ENCODE measurements at regions not wholly inside any gene's neighbourhood (a gene's known extent, or its start where the extent isn't known, plus 50 kb on each side); places are given as distances from the start of the nearest gene placed in this dataset.
"Not testable (repeated sequence)": the region's sequence is repeated elsewhere in the genome, so short reads cannot be mapped to it uniquely, and the experiment has no call there.

GRCh38 chr12:25800101-25800500 is 158.4 kb upstream of the RASSF8 start:
- POLR2A ChIA-PET, result no interaction called here

DNA sequence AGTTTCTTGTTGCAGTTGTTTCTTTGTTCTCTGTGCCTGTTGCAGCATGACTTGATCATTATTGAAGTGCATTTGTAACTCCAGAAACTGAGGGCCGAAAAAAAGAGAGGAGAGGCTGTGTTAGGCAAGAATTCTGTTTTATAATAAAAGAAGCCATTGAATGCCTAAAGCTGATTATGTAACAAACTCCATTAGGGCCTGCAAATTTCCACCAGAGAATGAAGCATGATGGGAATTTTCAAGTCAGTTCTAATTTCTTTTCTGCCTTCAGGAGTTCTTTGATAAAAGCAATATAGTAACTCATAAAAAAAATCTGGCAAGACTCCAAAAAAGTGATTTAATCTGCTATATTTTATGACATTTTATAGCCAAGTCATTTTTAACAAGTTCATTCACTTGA is 156.7 kb upstream of the RASSF8 start:
- no peak for DNase-seq (ENCODE audit: low read depth, low spot score)
- Histone ChIP-seq H3K27me3 (ENCODE audit: control insufficient read depth, insufficient read depth, low read length) (no peaks in the 10 kb centered on the region), H3K27ac (ENCODE audit: low read depth, low read length) (no peak overlapping the region), H3K9me3 (ENCODE audit: control insufficient read depth, insufficient read depth, low read length) (peaks cover 4% of the 10 kb centered on the region; the same call in 1 of the 2 replicates), H3K4me3 (ENCODE audit: low read depth, low read length) (no peak overlapping the region)
- TF ChIP-seq, protein P1, sequence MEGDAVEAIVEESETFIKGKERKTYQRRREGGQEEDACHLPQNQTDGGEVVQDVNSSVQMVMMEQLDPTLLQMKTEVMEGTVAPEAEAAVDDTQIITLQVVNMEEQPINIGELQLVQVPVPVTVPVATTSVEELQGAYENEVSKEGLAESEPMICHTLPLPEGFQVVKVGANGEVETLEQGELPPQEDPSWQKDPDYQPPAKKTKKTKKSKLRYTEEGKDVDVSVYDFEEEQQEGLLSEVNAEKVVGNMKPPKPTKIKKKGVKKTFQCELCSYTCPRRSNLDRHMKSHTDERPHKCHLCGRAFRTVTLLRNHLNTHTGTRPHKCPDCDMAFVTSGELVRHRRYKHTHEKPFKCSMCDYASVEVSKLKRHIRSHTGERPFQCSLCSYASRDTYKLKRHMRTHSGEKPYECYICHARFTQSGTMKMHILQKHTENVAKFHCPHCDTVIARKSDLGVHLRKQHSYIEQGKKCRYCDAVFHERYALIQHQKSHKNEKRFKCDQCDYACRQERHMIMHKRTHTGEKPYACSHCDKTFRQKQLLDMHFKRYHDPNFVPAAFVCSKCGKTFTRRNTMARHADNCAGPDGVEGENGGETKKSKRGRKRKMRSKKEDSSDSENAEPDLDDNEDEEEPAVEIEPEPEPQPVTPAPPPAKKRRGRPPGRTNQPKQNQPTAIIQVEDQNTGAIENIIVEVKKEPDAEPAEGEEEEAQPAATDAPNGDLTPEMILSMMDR (IDR thresholded peaks at IDR 0.05; ENCODE audit: low read depth, low read length), result no peak
- POLR2A ChIA-PET, result no interaction called here
- CTCF ChIA-PET, result no interaction called here

More at GRCh38 chr12:25800101-25800500, 158.4 kb upstream of the RASSF8 start:
- H3K27me3 ChIP-seq (ENCODE audit: control insufficient read depth, insufficient read depth, low read length), result no peaks in the 10 kb centered on the region
- no peak for DNase-seq (ENCODE audit: low read depth, low spot score)
- no peak overlapping the region for H3K27ac ChIP-seq (ENCODE audit: low read depth, low read length)
- H3K4me3 ChIP-seq (ENCODE audit: low read depth, low read length), result no peak overlapping the region
- peaks cover 4% of the 10 kb centered on the region; the same call in 1 of the 2 replicates for H3K9me3 ChIP-seq (ENCODE audit: control insufficient read depth, insufficient read depth, low read length)
- CTCF ChIA-PET, result no interaction called here
- TF ChIP-seq, protein P1 (IDR thresholded peaks at IDR 0.05; ENCODE audit: low read depth, low read length), result no peak

GRCh38 chr12:25802143-25802542 is 156.3 kb upstream of the RASSF8 start:
- no peak for DNase-seq (ENCODE audit: low read depth, low spot score)
- Histone ChIP-seq H3K27ac (ENCODE audit: low read depth, low read length) (no peak overlapping the region), H3K4me3 (ENCODE audit: low read depth, low read length) (no peak overlapping the region), H3K27me3 (ENCODE audit: control insufficient read depth, insufficient read depth, low read length) (no peaks in the 10 kb centered on the region), H3K9me3 (ENCODE audit: control insufficient read depth, insufficient read depth, low read length) (peaks cover 4% of the 10 kb centered on the region; the same call in 1 of the 2 replicates)
- ChIA-PET POLR2A (interaction anchor here (0.6 kb wide), 1 partner anchor 182 kb away, joined by 3 read pairs; no protein-coding TSS in a partner anchor), CTCF (no interaction called here)
- TF ChIP-seq, protein P1 (IDR thresholded peaks at IDR 0.05; ENCODE audit: low read depth, low read length), result no peak

GRCh38 chr12:25803029-25803664 is 155.3 kb upstream of the RASSF8 start:
- POLR2A ChIA-PET, result interaction anchor here (0.7 kb wide), 1 partner anchor 150 kb away, joined by 3 read pairs; no protein-coding TSS in a partner anchor
- DNase-seq (ENCODE audit: low read depth, low spot score); H3K27ac ChIP-seq (ENCODE audit: low read depth, low read length); CTCF ChIA-PET; H3K27me3 ChIP-seq (ENCODE audit: control insufficient read depth, insufficient read depth, low read length); H3K9me3 ChIP-seq (ENCODE audit: control insufficient read depth, insufficient read depth, low read length); H3K4me3 ChIP-seq (ENCODE audit: low read depth, low read length): not testable (repeated sequence)

DNA sequence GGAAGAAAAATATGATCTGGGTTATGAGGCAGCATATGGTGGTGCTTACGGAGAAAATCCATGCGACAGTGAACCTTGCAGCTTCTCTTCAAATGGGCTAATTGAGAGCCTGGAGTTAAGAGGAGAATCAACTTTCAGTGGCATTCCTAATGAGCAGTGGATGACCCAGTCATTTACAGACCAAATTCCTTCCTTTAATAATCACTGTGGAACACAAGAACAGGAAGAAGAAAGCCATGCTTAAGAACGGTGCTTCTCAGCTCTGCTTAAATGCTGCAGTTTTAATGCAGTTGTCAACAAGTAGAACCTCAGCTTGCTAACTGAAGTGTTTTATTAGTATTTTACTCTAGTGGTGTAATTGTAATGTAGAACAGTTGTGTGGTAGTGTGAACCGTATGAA is 154.2 kb upstream of the RASSF8 start:
- CTCF ChIA-PET; H3K9me3 ChIP-seq (ENCODE audit: control insufficient read depth, insufficient read depth, low read length); H3K27ac ChIP-seq (ENCODE audit: low read depth, low read length); H3K4me3 ChIP-seq (ENCODE audit: low read depth, low read length); POLR2A ChIA-PET; DNase-seq (ENCODE audit: low read depth, low spot score); H3K27me3 ChIP-seq (ENCODE audit: control insufficient read depth, insufficient read depth, low read length): not testable (repeated sequence)

- Histone ChIP-seq H3K4me3 (ENCODE audit: low read depth, low read length) (no peak overlapping the region), H3K27me3 (ENCODE audit: control insufficient read depth, insufficient read depth, low read length) (no peaks in the 10 kb centered on the region), H3K9me3 (ENCODE audit: control insufficient read depth, insufficient read depth, low read length) (peaks cover 4% of the 10 kb centered on the region; the same call in 1 of the 2 replicates), H3K27ac (ENCODE audit: low read depth, low read length) (no peak overlapping the region)
- POLR2A ChIA-PET, result no interaction called here
- CTCF ChIA-PET, result interaction anchor here (1.3 kb wide), 1 partner anchor 17 kb away, joined by 3 read pairs; no protein-coding TSS in a partner anchor
- TF ChIP-seq, protein P1 (IDR thresholded peaks at IDR 0.05; ENCODE audit: low read depth, low read length), result no peak
- DNase-seq (ENCODE audit: low read depth, low spot score), result no peak
These were observed 152.2 kb upstream of the RASSF8 start for GRCh38 chr12:25806271-25806670.

Data from AG04450 (cell line).